T-helper 22 cell (primary cell): ENCODE measurements at regions not wholly inside any gene's neighbourhood (a gene's known extent, or its start where the extent isn't known, plus 50 kb on each side); places are given as distances from the start of the nearest gene placed in this dataset.
A peak's percentile ranks its signal among the peaks of the same experiment; 100 is the strongest.
"Not testable (repeated sequence)": the region's sequence is repeated elsewhere in the genome, so short reads cannot be mapped to it uniquely, and the experiment has no call there.

ENCODE experiments used
- DNase-seq: peaks from one replicate; pipeline ENCODE4 v3.0.0-alpha.2; 2020; ENCODE audit warnings: low read depth

- no peak for DNase-seq
Observed at GRCh38 chr2:84373391-84373790, 85.7 kb downstream of the SUCLG1 start.

GRCh38 chr2:84362541-84362940 lies 96.5 kb downstream of the SUCLG1 start:
- DNase-seq: no peak

- DNase-seq: no peak
Observed at GRCh38 chr2:84338069-84338468, 121.0 kb downstream of the SUCLG1 start.

- no peak for DNase-seq
Observed at GRCh38 chr2:84327645-84328249, 131.3 kb downstream of the SUCLG1 start.

GRCh38 chr2:84326831-84327432 lies 132.1 kb downstream of the SUCLG1 start:
- DNase-seq: no peak

- DNase-seq: no peak
Observed at GRCh38 chr2:84323890-84324289, 135.2 kb downstream of the SUCLG1 start.

- no peak for DNase-seq
Observed at GRCh38 chr2:84320940-84321339, 138.1 kb downstream of the SUCLG1 start.

GRCh38 chr2:84319581-84319980 lies 139.5 kb downstream of the SUCLG1 start:
- no peak for DNase-seq

- no peak for DNase-seq
Observed at GRCh38 chr2:84317135-84317534, 141.9 kb downstream of the SUCLG1 start.

- DNase-seq: peak; percentile 20
Observed at GRCh38 chr2:84314901-84315330, 144.2 kb downstream of the SUCLG1 start.

- DNase-seq: no peak
Observed at GRCh38 chr2:84314250-84314649, 144.8 kb downstream of the SUCLG1 start.

- DNase-seq: no peak
Observed at GRCh38 chr2:84309281-84309680, 149.8 kb downstream of the SUCLG1 start.

GRCh38 chr2:84306361-84306760 lies 152.7 kb downstream of the SUCLG1 start:
- DNase-seq: no peak

GRCh38 chr2:84302513-84303412 lies 156.3 kb downstream of the SUCLG1 start:
- no peak for DNase-seq

- no peak for DNase-seq
Observed at GRCh38 chr2:84301717-84302116, 157.4 kb downstream of the SUCLG1 start.

- DNase-seq: no peak
Observed at GRCh38 chr2:84300696-84301029, 158.4 kb downstream of the SUCLG1 start.

- DNase-seq: not testable (repeated sequence)
Observed at GRCh38 chr2:84300001-84300695, 158.9 kb downstream of the SUCLG1 start.

GRCh38 chr2:84299211-84299775 lies 159.8 kb downstream of the SUCLG1 start:
- DNase-seq: no peak

- no peak for DNase-seq
Observed at GRCh38 chr2:84297155-84297554, 161.9 kb downstream of the SUCLG1 start.

GRCh38 chr2:84293791-84294380 lies 165.2 kb downstream of the SUCLG1 start:
- DNase-seq: no peak

- no peak for DNase-seq
Observed at GRCh38 chr2:84292545-84292944, 166.5 kb downstream of the SUCLG1 start.

- no peak for DNase-seq
Observed at GRCh38 chr2:84290537-84290936, 168.5 kb downstream of the SUCLG1 start.
